Loucy (cell line): ENCODE measurements at regions not wholly inside any gene's neighbourhood (a gene's known extent, or its start where the extent isn't known, plus 50 kb on each side); places are given as distances from the start of the nearest gene placed in this dataset.

Source experiments
- CTCF ChIP-seq: fragments of 200-600 bp; sonication (generic); conservative IDR thresholded peaks from 2 replicates; pipeline ENCODE4 v1.5.1; 2014; ENCODE audit warnings: mild to moderate bottlenecking, antibody characterized with exemption, low read length
- EZH2phosphoT487 ChIP-seq: fragments of 200-600 bp; IDR thresholded peaks from 2 replicates; pipeline ENCODE4 v1.6.1; 2018; ENCODE audit warnings: antibody characterized with exemption, mild to moderate bottlenecking, moderate library complexity, borderline replicate concordance

GRCh38 chr13:109439813-109440212 is 346.6 kb downstream of the IRS2 start:
- TF ChIP-seq EZH2phosphoT487, result no peak
- TF ChIP-seq CTCF, result no peak
